ENCODE measurements at regions not wholly inside any gene's neighbourhood (a gene's known extent, or its start where the extent isn't known, plus 50 kb on each side); places are given as distances from the start of the nearest gene placed in this dataset.

DNA sequence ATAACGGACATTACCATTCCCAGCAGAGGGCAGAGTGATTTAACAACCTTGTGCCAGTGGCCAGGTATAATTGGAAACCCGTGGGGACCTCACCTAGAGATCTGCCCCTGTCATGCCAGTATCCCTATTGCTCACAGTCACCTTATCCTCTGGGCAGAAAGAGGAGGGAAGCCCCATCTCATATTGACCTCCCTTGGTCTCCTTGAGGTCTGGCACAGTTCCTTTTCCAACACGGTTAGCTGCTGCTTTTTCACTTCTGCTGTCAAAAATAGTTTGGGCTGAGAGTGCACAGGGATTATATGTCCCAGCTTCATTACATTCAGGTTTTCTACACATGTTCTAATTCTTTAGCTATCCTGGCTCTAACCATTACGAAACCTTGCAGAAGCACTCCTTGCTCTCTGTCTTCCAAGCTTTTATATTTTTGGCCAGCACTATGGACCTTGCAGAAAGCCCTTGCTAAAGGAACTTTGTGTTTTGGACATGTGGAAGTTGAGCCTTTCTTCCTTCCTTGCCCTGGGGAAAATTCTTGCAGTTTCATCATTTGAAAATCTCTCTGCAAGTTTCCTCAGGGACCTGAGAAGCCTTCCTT is 111.7 kb upstream of the MIS18BP1 start:
- no peak overlapping the region for H3K27ac ChIP-seq (ENCODE audit: low read depth in 1 of 3, low read length in 2 of 3)
- H3K9me3 ChIP-seq (ENCODE audit: control insufficient read depth in 2 of 2, insufficient read depth in 1 of 2, low read depth in 1 of 2, low read length in 1 of 2), result no peaks in the 10 kb centered on the region
- H3K4me3 ChIP-seq (ENCODE audit: low read depth in 1 of 3, low read length in 3 of 3), result no peak overlapping the region
- no peaks in the 10 kb centered on the region for H3K27me3 ChIP-seq (ENCODE audit: control insufficient read depth in 3 of 3, insufficient read depth in 3 of 3, low read length in 3 of 3)
- H3K4me1 ChIP-seq (ENCODE audit: control insufficient read depth in 3 of 3, insufficient read depth in 2 of 3, low read depth in 1 of 3, low read length in 2 of 3), result no peaks in the 10 kb centered on the region
- H3K36me3 ChIP-seq (ENCODE audit: control insufficient read depth in 3 of 3, insufficient read depth in 2 of 3, low read depth in 1 of 3, low read length in 3 of 3), result no peaks in the 10 kb centered on the region
- FAIRE-seq, result no peak
- WGBS, 3 donors, result 56 to 66% (median 58%) methylated on average over 4 of the region's 4 CpGs
- DNase-seq, result no peak

DNA sequence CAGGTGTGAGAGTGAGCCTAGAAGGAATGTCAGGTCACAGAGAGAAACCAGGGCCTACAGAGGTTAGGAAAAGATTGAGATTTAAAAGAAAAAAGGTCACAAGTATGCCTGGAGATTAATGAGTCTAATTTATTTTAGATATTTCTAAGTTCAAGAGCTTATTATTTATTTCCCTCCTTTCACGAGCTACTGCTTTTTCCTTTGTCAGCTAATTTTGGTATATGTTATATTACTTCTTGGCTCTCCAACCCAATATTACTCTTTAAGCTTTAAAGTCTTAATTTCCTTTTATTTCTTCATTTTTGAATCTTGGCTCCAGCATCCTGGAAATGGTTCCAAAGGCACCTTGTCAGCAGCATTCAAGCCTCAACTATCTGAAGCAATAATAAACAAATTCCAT is 109.5 kb upstream of the MIS18BP1 start:
- DNase-seq, result no peak
- WGBS, 3 donors, result 48 to 73% (median 52%) methylated on average over 1 of the region's 1 CpG
- no peak for FAIRE-seq

DNA sequence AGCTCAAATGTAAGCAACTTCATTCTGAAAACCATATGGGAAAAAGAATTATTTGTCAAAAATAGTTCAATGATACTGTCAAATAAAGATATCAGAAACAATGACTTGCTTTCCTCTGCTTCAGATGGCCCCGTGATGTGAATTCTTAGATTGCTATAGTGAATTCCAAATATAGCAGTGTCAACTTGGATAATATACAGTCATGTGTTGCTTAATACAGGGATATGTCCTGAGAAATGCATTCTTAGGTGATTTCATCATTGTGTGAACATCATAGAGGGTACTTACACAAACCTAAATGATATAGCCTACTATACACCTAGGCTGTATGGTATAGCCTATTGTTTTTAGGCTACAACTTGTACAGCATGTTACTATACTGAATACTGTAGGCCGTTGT is 108.7 kb upstream of the MIS18BP1 start:
- Histone ChIP-seq H3K4me3 (ENCODE audit: low read depth in 1 of 3, low read length in 3 of 3) (no peak overlapping the region), H3K4me1 (ENCODE audit: control insufficient read depth in 3 of 3, insufficient read depth in 2 of 3, low read depth in 1 of 3, low read length in 2 of 3) (no peaks in the 10 kb centered on the region), H3K27ac (ENCODE audit: low read depth in 1 of 3, low read length in 2 of 3) (no peak overlapping the region), H3K27me3 (ENCODE audit: control insufficient read depth in 3 of 3, insufficient read depth in 3 of 3, low read length in 3 of 3) (no peaks in the 10 kb centered on the region), H3K36me3 (ENCODE audit: control insufficient read depth in 3 of 3, insufficient read depth in 2 of 3, low read depth in 1 of 3, low read length in 3 of 3) (no peaks in the 10 kb centered on the region), H3K9me3 (ENCODE audit: control insufficient read depth in 2 of 2, insufficient read depth in 1 of 2, low read depth in 1 of 2, low read length in 1 of 2) (no peaks in the 10 kb centered on the region)
- 76 to 85% (median 76%) methylated on average over 2 of the region's 2 CpGs for WGBS, 3 donors
- FAIRE-seq, result no peak
- DNase-seq, result no peak

More for the DNA sequence above, 109.5 kb upstream of the MIS18BP1 start:
- H3K27me3 ChIP-seq (ENCODE audit: control insufficient read depth in 3 of 3, insufficient read depth in 3 of 3, low read length in 3 of 3), result no peaks in the 10 kb centered on the region
- H3K9me3 ChIP-seq (ENCODE audit: control insufficient read depth in 2 of 2, insufficient read depth in 1 of 2, low read depth in 1 of 2, low read length in 1 of 2), result no peaks in the 10 kb centered on the region
- no peaks in the 10 kb centered on the region for H3K4me1 ChIP-seq (ENCODE audit: control insufficient read depth in 3 of 3, insufficient read depth in 2 of 3, low read depth in 1 of 3, low read length in 2 of 3)
- H3K36me3 ChIP-seq (ENCODE audit: control insufficient read depth in 3 of 3, insufficient read depth in 2 of 3, low read depth in 1 of 3, low read length in 3 of 3), result no peaks in the 10 kb centered on the region
- H3K4me3 ChIP-seq (ENCODE audit: low read depth in 1 of 3, low read length in 3 of 3), result no peak overlapping the region
- no peak overlapping the region for H3K27ac ChIP-seq (ENCODE audit: low read depth in 1 of 3, low read length in 2 of 3)

DNA sequence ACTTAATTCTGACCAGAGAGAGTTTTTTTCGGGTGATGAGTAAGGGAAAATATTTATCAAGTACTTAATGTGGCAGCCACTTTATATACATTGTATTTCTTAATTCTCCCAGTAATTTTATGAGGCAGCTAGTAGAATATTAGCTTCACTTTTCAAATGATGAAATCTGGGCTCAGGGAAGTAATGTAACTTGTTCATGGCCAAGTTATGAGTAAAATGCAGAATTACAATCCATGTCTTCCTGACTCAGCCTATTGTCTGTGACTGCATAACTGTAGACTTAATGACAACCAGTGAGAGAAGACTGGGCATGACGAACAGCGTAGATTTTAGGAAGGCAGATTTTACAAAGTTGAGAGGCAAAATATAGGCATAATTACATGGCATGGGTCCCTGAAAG is 106.7 kb upstream of the MIS18BP1 start:
- Histone ChIP-seq H3K27ac (ENCODE audit: low read depth in 1 of 3, low read length in 2 of 3) (no peak overlapping the region), H3K9me3 (ENCODE audit: control insufficient read depth in 2 of 2, insufficient read depth in 1 of 2, low read depth in 1 of 2, low read length in 1 of 2) (no peaks in the 10 kb centered on the region), H3K36me3 (ENCODE audit: control insufficient read depth in 3 of 3, insufficient read depth in 2 of 3, low read depth in 1 of 3, low read length in 3 of 3) (no peaks in the 10 kb centered on the region), H3K4me3 (ENCODE audit: low read depth in 1 of 3, low read length in 3 of 3) (no peak overlapping the region), H3K27me3 (ENCODE audit: control insufficient read depth in 3 of 3, insufficient read depth in 3 of 3, low read length in 3 of 3) (no peaks in the 10 kb centered on the region), H3K4me1 (ENCODE audit: control insufficient read depth in 3 of 3, insufficient read depth in 2 of 3, low read depth in 1 of 3, low read length in 2 of 3) (no peaks in the 10 kb centered on the region)
- FAIRE-seq (no peak), DNase-seq (no peak)
- 88 to 92% (median 90%) methylated on average over 3 of the region's 3 CpGs for WGBS, 3 donors

DNA sequence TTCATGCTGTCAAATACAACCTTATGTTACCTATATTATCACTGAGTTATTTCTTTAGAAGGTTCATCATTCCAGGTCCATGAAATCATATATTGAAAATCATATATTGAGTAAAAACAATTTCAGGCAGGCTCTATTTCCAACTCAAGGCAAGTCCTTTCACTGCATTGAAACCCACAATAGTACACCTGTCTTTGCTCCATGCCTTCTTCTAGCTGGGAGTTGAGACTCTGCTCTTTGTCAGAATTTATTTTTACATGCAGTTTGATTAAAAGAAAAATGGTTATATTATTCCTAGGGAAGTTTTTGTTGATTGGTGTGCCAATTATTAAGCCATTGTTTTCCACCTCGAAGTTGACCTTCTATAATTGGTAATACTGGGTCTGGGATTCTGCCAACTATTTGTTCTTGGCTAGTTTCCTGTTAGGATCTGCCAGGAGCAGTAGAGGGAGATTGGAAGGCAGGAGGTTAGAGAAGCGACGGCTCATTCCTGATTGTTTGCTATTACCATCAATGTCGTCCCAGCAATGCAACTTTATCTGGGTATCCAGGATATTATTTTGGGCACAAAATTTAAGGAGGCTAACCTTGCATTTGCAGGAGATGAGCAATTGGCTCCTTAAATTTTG is 79.5 kb upstream of the MIS18BP1 start:
- Histone ChIP-seq H3K4me3 (ENCODE audit: low read depth in 1 of 3, low read length in 3 of 3) (no peak overlapping the region), H3K27ac (ENCODE audit: low read depth in 1 of 3, low read length in 2 of 3) (no peak overlapping the region), H3K9me3 (ENCODE audit: control insufficient read depth in 2 of 2, insufficient read depth in 1 of 2, low read depth in 1 of 2, low read length in 1 of 2) (peaks cover 0 to 3% of the 10 kb centered on the region in 2 donors), H3K27me3 (ENCODE audit: control insufficient read depth in 3 of 3, insufficient read depth in 3 of 3, low read length in 3 of 3) (no peaks in the 10 kb centered on the region), H3K4me1 (ENCODE audit: control insufficient read depth in 3 of 3, insufficient read depth in 2 of 3, low read depth in 1 of 3, low read length in 2 of 3) (no peaks in the 10 kb centered on the region), H3K36me3 (ENCODE audit: control insufficient read depth in 3 of 3, insufficient read depth in 2 of 3, low read depth in 1 of 3, low read length in 3 of 3) (no peaks in the 10 kb centered on the region)
- DNase-seq (no peak), FAIRE-seq (no peak)
- WGBS, 3 donors, result 70 to 77% (median 76%) methylated on average over 4 of the region's 4 CpGs

DNA sequence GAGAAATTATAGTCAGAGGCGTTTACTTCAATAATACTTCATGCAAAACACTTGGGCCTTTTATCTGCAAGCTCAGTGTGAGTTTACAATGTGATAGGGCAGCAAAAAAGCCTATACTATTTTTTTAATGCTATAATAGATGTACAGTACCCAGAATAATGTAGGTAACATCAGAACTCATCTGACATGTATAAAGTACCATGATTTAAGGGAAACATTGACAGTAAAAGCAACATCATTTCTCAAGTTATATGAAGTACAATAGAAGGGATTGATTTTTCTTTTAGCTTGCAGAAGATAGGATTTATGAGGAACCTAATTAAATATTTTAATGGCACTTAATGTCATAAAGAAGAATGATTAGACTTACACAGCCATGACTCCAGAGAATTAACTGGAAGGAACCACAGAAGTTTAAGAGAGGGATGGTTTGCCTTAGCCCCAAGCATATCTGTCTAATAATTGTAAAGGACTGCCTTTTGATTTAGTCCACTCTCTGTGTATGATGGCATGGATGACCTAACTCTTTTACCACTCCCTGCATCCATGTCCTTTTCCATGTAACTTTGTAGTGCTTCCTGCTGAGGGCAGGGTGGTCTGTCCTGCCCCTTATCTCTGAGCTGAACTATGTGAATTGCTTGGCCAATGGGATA is 55.9 kb upstream of the MIS18BP1 start:
- Histone ChIP-seq H3K27me3 (ENCODE audit: control insufficient read depth in 3 of 3, insufficient read depth in 3 of 3, low read length in 3 of 3) (no peaks in the 10 kb centered on the region), H3K27ac (ENCODE audit: low read depth in 1 of 3, low read length in 2 of 3) (no peak overlapping the region), H3K36me3 (ENCODE audit: control insufficient read depth in 3 of 3, insufficient read depth in 2 of 3, low read depth in 1 of 3, low read length in 3 of 3) (no peaks in the 10 kb centered on the region), H3K4me1 (ENCODE audit: control insufficient read depth in 3 of 3, insufficient read depth in 2 of 3, low read depth in 1 of 3, low read length in 2 of 3) (no peaks in the 10 kb centered on the region), H3K9me3 (ENCODE audit: control insufficient read depth in 2 of 2, insufficient read depth in 1 of 2, low read depth in 1 of 2, low read length in 1 of 2) (no peaks in the 10 kb centered on the region), H3K4me3 (ENCODE audit: low read depth in 1 of 3, low read length in 3 of 3) (no peak overlapping the region)
- DNase-seq (no peak), FAIRE-seq (no peak)
- 63 to 79% (median 78%) methylated on average over 1 of the region's 1 CpG for WGBS, 3 donors

Data from small intestine (tissue), 7 donors.